Activated CD4-positive, alpha-beta T cell treated with anti-CD3 and anti-CD28 coated beads, Interleukin-2, amount 10 ng/mL, durations not matched to agents 24 days and 14 days (primary cell): ENCODE measurements at regions not wholly inside any gene's neighbourhood (a gene's known extent, or its start where the extent isn't known, plus 50 kb on each side); places are given as distances from the start of the nearest gene placed in this dataset.
"Not testable (repeated sequence)": the region's sequence is repeated elsewhere in the genome, so short reads cannot be mapped to it uniquely, and the experiment has no call there.

Source experiments
- DNase-seq: peaks from one replicate; pipeline ENCODE4 v3.0.0; 2022
- H3K27ac Mint-ChIP-seq: one replicate; pipeline ENCODE4 v1.8.0; 2022; ENCODE audit warnings: mild to moderate bottlenecking, mixed read lengths
- H3K27me3 Mint-ChIP-seq: one replicate; pipeline ENCODE4 v1.8.0; 2022; ENCODE audit warnings: mixed read lengths
- H3K36me3 Mint-ChIP-seq: one replicate; pipeline ENCODE4 v1.8.0; 2022; ENCODE audit warnings: low read depth, mild to moderate bottlenecking, mixed read lengths
- H3K4me1 Mint-ChIP-seq: one replicate; pipeline ENCODE4 v1.8.0; 2021; ENCODE audit warnings: mixed read lengths
- H3K4me3 Mint-ChIP-seq: one replicate; pipeline ENCODE4 v1.8.0; 2022; ENCODE audit warnings: mild to moderate bottlenecking, moderate library complexity, mixed read lengths
- H3K9me3 Mint-ChIP-seq: one replicate; pipeline ENCODE4 v1.8.0; 2021; ENCODE audit warnings: mixed read lengths
- intact Hi-C: fragments of 100-400 bp; cut with micrococcal nuclease; formaldehyde crosslinking; loops from one replicate; pipeline ENCODE4 v1.15.1; 2023

DNA sequence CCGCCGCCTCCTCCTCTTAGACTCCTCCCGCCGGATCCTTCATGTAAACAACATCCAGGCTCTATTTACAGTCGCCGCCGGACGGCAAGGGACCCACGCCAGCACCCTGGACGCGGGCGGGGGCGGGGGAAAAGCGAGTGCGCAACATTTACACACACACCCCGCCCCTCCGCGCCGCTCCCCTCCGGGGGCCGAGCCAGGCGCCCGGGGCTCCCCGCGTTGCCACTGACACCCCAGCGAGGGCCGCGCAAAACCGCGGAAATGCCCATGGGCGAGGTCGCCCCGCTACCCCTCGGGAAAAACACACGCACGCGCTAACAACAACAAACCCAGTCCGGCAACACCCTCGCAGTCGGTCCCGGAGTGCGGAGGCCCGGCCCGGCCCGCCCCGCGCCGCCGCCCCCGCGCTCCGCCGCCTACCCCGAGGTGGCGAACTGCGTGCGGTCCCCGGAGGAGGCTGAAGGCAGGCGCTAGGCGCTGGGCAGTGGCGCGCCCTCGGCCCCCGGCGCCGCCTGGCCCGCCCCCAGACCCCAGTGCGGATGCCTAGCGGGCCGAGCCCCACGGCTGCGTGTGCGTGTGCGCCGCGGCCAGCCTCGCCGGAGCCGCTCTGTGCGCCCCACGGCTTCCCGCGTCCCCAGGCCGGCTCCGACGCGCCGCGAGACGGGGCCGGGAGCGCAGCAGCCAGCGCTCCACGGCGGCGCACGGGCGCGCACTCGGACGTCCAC lies 81.1 kb upstream of the AK4 start:
- Mint-ChIP-seq H3K4me1 (peaks cover 31% of the 10 kb centered on the region), H3K27ac (peak overlapping the region; percentile 84), H3K9me3 (no peaks in the 10 kb centered on the region), H3K27me3 (no peaks in the 10 kb centered on the region), H3K4me3 (peak overlapping the region; percentile 86), H3K36me3 (no peaks in the 10 kb centered on the region)
- DNase-seq, result peak; percentile 92
- intact Hi-C loops, result loop anchor here (2.0 to 10.0 kb wide), 7 partner anchors 65 to 748 kb away; partner anchors contain the start of genes LEPR and LEPROT

DNA sequence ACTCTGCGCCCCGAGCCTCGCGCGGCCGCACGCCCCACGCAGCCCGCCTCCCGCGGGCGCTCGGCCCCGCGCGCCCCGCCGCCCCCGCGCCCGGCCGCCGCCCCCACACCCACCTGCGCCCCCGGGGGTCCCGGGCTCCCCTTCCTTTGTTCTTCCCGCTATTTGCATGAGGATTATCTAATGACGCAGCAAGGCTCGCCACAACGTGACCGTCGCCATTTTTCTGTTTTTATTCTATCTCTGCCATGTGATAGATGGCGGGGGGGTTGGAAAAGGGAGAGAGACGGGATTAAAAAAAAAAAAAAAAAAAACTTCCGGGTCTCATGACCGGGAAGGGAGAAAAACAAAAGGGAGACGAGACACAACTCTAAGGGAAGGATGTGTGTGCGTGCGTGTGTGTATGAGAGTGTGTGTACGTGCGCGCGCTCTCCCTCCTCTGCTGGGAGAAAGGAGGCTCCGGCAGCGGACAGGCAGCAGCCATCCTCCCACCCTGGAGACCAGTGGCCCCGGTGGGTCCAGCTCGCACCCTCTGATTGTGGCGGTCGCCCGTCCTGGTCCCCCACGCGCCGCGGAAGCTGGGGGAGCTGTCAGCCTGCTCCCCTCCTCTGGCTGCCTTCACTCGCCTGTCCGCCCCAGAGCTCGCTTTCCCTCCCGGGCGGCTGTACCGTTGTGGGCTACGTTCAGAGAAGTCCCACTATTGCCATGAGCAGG lies 80.4 kb upstream of the AK4 start:
- no peaks in the 10 kb centered on the region for H3K36me3 Mint-ChIP-seq
- H3K27me3 Mint-ChIP-seq, result no peaks in the 10 kb centered on the region
- DNase-seq, result peak; percentile 84
- peak overlapping the region; percentile 97 for H3K27ac Mint-ChIP-seq
- intact Hi-C loops, result loop anchor here (1.0 to 10.0 kb wide), 10 partner anchors 65 to 747 kb away; partner anchors contain the start of genes LEPR and LEPROT
- H3K4me1 Mint-ChIP-seq, result peaks cover 33% of the 10 kb centered on the region
- no peaks in the 10 kb centered on the region for H3K9me3 Mint-ChIP-seq
- H3K4me3 Mint-ChIP-seq, result peak overlapping the region; percentile 85

DNA sequence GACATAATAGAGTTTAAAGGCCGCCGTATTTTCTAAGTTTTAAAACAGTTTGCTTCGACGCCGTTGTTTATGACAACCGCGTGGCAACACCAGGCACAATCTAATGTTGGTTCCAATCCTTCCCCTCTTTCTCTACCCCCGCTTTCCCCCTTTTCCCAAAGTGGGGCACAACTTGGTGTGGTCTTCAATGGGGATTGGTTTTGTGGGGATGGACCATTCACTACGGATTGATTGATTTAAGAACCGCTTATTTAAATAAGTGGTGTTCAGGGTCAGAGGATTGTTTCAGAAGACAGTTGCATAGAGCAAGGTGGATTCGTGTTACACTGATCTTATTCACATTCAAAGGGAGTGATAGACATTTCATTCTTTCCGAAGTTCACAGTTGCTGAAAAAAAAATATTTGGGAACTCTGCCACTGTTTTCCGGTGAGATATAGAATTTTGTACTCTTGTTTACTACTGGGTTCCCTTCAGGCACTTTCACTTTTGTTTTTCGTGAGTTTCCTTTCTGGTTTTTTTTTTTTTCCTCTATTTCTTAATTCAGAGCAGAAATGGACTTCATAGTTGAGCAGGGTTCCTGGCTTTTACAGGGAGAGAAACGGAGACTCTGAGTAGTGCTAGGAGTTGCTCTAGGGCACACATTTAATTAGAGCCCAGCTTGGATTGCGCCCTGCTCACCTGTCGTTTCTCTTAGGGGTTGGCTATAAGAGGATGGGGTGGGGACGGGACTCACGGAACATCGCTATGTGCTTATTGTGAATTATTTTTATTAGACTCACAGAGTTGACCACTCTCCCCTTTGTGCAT lies 79.6 kb upstream of the AK4 start:
- Mint-ChIP-seq H3K9me3 (no peaks in the 10 kb centered on the region), H3K36me3 (no peaks in the 10 kb centered on the region)

DNA sequence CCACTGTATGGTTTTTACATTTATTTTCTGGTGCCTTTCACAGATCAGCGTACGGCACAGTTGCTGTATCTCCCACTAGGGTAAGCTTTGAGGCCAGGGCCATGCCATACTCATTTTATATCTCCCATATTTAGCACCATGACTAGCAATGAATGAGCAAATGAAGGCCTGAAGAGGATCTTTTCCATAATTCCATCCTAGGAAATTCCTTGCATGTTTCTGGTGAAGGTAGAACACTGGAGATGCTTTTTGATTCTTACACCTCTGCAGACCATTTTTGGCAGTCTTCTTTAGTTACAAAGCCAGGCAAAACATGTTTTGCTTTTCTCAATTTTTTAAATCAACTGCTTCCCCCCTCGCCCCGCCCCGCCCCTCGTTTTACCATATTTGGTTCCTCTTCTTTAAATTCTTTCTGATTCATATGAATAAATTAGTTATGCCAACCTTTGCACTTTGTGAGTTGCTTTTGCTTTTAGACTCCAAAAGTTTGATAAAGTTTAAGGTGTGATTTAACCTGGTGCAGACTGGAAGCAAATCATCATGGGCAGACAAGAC lies 78.9 kb upstream of the AK4 start:
- Mint-ChIP-seq H3K4me3 (peak overlapping the region; percentile 85), H3K9me3 (no peaks in the 10 kb centered on the region), H3K4me1 (peaks cover 30% of the 10 kb centered on the region), H3K27me3 (no peaks in the 10 kb centered on the region), H3K27ac (peak overlapping the region; percentile 97), H3K36me3 (no peaks in the 10 kb centered on the region)
- no peak for DNase-seq
- intact Hi-C loops, result loop anchor here (2.0 to 10.0 kb wide), 8 partner anchors 67 to 746 kb away; partner anchors contain the start of genes LEPR and LEPROT

More for the DNA sequence above, 79.6 kb upstream of the AK4 start:
- Mint-ChIP-seq H3K27me3 (no peaks in the 10 kb centered on the region), H3K4me1 (peaks cover 30% of the 10 kb centered on the region), H3K27ac (peak overlapping the region; percentile 97), H3K4me3 (peak overlapping the region; percentile 85)
- peak; percentile 71 for DNase-seq
- intact Hi-C loops, result loop anchor here (1.0 to 10.0 kb wide), 9 partner anchors 66 to 746 kb away; partner anchors contain the start of genes LEPR and LEPROT

GRCh38 chr1:65072845-65073244 lies 75.2 kb upstream of the AK4 start:
- no peaks in the 10 kb centered on the region for H3K9me3 Mint-ChIP-seq
- H3K27ac Mint-ChIP-seq, result no peak overlapping the region
- peaks cover 18% of the 10 kb centered on the region for H3K4me1 Mint-ChIP-seq
- DNase-seq, result no peak
- H3K36me3 Mint-ChIP-seq, result no peaks in the 10 kb centered on the region
- intact Hi-C loops, result loop anchor here (10.0 kb wide), 2 partner anchors 328 to 808 kb away; partner anchors contain the start of gene RAVER2
- no peak overlapping the region for H3K4me3 Mint-ChIP-seq
- no peaks in the 10 kb centered on the region for H3K27me3 Mint-ChIP-seq

GRCh38 chr1:65075123-65075976 lies 72.7 kb upstream of the AK4 start:
- intact Hi-C loops, result loop anchor here (1.0 to 10.0 kb wide), 3 partner anchors 12 to 811 kb away; partner anchors contain the start of gene RAVER2
- Mint-ChIP-seq H3K4me3 (no peak overlapping the region), H3K27ac (no peak overlapping the region), H3K36me3 (no peaks in the 10 kb centered on the region), H3K9me3 (no peaks in the 10 kb centered on the region), H3K4me1 (peaks cover 5% of the 10 kb centered on the region), H3K27me3 (peaks cover 6% of the 10 kb centered on the region)
- DNase-seq, result peak; percentile 90

DNA sequence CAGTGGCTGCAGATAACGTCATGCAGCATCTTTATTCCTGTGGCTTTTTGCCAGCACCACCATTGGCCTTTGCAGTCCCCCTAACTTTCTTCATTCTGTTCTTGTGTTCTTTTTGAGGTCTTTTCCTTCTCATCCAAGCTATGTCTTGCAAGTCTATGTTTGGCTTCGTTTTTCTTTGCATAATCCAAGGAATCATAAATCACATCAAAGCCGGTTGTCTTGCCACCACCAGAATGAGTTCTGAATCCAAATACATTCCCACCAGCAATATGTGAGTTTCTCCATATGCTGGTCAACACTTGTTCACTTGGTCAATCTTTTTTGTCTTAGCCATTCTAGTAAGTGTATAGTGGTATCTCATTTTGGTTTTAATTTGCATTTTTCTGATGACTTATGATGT lies 70.6 kb upstream of the AK4 start:
- H3K27me3 Mint-ChIP-seq, result peaks cover 6% of the 10 kb centered on the region
- no peaks in the 10 kb centered on the region for H3K9me3 Mint-ChIP-seq
- no peaks in the 10 kb centered on the region for H3K36me3 Mint-ChIP-seq
- peaks cover 4% of the 10 kb centered on the region for H3K4me1 Mint-ChIP-seq
- no peak overlapping the region for H3K4me3 Mint-ChIP-seq
- no peak overlapping the region for H3K27ac Mint-ChIP-seq
- intact Hi-C loops, result loop anchor here (10.0 kb wide), 2 partner anchors 333 to 813 kb away; partner anchors contain the start of gene RAVER2
- DNase-seq, result no peak

GRCh38 chr1:65079941-65080340 lies 68.1 kb upstream of the AK4 start:
- H3K36me3 Mint-ChIP-seq, result no peaks in the 10 kb centered on the region
- no peak overlapping the region for H3K27ac Mint-ChIP-seq
- H3K4me1 Mint-ChIP-seq, result peaks cover 2% of the 10 kb centered on the region
- peaks cover 10% of the 10 kb centered on the region for H3K27me3 Mint-ChIP-seq
- no peak overlapping the region for H3K4me3 Mint-ChIP-seq
- no peak for DNase-seq
- intact Hi-C loops, result loop anchor here (10.0 kb wide), 2 partner anchors 335 to 815 kb away; partner anchors contain the start of gene RAVER2
- H3K9me3 Mint-ChIP-seq, result no peaks in the 10 kb centered on the region

DNA sequence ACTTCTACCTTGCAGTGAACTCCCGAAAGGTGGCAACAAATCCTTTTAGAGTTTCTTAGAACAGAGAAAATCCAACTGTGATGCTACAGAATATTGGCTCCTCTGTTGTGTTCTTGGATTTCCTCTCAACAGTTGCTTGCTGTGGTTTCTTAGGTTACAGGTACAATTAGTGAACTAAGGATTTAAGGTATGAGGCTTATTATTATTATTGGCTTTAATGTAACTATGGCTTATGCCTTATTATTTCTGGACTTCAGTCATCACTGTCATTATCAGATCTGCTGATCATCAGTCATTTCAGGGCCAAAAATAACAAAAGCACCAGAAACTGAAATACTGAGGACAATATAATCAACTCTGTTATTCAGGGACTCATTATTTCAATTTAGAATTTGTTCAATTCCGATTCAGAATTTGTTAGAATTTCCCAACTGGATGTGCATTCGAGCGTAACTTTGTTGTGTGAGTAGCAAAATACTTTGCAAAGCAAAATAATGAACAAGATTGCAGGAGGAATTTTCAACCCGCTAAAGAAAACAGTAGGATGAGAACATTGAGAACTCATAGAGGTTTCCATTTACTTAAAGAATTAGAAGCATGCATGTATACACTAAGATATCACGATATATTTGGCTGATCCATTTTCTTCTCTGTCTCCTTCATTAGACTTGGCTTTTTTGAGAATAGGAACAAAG lies 65.5 kb upstream of the AK4 start:
- intact Hi-C loops, result no loop called here
- Mint-ChIP-seq H3K27me3 (peaks cover 12% of the 10 kb centered on the region), H3K36me3 (no peaks in the 10 kb centered on the region), H3K9me3 (peaks cover 5% of the 10 kb centered on the region), H3K4me1 (no peaks in the 10 kb centered on the region), H3K4me3 (no peak overlapping the region), H3K27ac (no peak overlapping the region)
- DNase-seq, result no peak

GRCh38 chr1:65083263-65083896 lies 64.6 kb upstream of the AK4 start:
- peaks cover 12% of the 10 kb centered on the region for H3K27me3 Mint-ChIP-seq
- H3K27ac Mint-ChIP-seq, result no peak overlapping the region
- H3K4me1 Mint-ChIP-seq, result no peaks in the 10 kb centered on the region
- no peak for DNase-seq
- H3K9me3 Mint-ChIP-seq, result peaks cover 8% of the 10 kb centered on the region
- intact Hi-C loops, result no loop called here
- H3K36me3 Mint-ChIP-seq, result no peaks in the 10 kb centered on the region
- H3K4me3 Mint-ChIP-seq, result no peak overlapping the region

GRCh38 chr1:65084066-65084465 lies 63.9 kb upstream of the AK4 start:
- no peaks in the 10 kb centered on the region for H3K4me1 Mint-ChIP-seq
- peaks cover 8% of the 10 kb centered on the region for H3K9me3 Mint-ChIP-seq
- DNase-seq, result no peak
- H3K27me3 Mint-ChIP-seq, result peaks cover 14% of the 10 kb centered on the region
- intact Hi-C loops, result no loop called here
- no peak overlapping the region for H3K4me3 Mint-ChIP-seq
- no peak overlapping the region for H3K27ac Mint-ChIP-seq
- no peaks in the 10 kb centered on the region for H3K36me3 Mint-ChIP-seq

GRCh38 chr1:65087519-65087918 lies 60.5 kb upstream of the AK4 start:
- peaks cover 10% of the 10 kb centered on the region for H3K27me3 Mint-ChIP-seq
- not testable (repeated sequence) for H3K4me3 Mint-ChIP-seq

More at GRCh38 chr1:65087519-65087918, 60.5 kb upstream of the AK4 start:
- H3K9me3 Mint-ChIP-seq, DNase-seq, H3K36me3 Mint-ChIP-seq, H3K27ac Mint-ChIP-seq, intact Hi-C loops, H3K4me1 Mint-ChIP-seq: not testable (repeated sequence)
